ENCODE measurements at regions not wholly inside any gene's neighbourhood (a gene's known extent, or its start where the extent isn't known, plus 50 kb on each side); places are given as distances from the start of the nearest gene placed in this dataset.

DNA sequence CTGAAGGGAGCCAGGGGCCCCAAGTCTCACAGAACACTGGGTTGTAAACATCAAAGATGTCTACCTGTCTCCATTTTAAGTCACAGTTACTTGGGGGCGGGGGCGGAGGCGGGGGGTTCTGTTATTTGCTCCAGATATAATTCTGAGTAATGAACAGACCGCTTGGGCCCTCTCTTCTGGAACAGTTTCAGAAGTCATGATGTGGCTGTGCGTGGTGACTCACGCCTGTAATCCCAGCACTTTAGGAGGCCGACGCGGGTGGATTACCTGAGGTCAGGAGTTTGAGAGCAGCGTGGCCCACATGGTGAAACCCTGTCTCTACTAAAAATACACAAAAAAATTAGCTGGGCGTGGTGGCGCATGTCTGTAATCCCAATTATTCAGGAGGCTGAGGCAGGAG is 157.9 kb upstream of the APCDD1 start:
- TF ChIP-seq, protein P1, sequence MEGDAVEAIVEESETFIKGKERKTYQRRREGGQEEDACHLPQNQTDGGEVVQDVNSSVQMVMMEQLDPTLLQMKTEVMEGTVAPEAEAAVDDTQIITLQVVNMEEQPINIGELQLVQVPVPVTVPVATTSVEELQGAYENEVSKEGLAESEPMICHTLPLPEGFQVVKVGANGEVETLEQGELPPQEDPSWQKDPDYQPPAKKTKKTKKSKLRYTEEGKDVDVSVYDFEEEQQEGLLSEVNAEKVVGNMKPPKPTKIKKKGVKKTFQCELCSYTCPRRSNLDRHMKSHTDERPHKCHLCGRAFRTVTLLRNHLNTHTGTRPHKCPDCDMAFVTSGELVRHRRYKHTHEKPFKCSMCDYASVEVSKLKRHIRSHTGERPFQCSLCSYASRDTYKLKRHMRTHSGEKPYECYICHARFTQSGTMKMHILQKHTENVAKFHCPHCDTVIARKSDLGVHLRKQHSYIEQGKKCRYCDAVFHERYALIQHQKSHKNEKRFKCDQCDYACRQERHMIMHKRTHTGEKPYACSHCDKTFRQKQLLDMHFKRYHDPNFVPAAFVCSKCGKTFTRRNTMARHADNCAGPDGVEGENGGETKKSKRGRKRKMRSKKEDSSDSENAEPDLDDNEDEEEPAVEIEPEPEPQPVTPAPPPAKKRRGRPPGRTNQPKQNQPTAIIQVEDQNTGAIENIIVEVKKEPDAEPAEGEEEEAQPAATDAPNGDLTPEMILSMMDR (IDR thresholded peaks at IDR 0.05) = no peak
- TF ChIP-seq POLR2AphosphoS5 (IDR thresholded peaks at IDR 0.05) = no peak
- TF ChIP-seq POLR2A (IDR thresholded peaks at IDR 0.05) = no peak

All from breast epithelium (tissue), 3 donors.